ENCODE measurements at regions not wholly inside any gene's neighbourhood (a gene's known extent, or its start where the extent isn't known, plus 50 kb on each side); places are given as distances from the start of the nearest gene placed in this dataset.

DNA sequence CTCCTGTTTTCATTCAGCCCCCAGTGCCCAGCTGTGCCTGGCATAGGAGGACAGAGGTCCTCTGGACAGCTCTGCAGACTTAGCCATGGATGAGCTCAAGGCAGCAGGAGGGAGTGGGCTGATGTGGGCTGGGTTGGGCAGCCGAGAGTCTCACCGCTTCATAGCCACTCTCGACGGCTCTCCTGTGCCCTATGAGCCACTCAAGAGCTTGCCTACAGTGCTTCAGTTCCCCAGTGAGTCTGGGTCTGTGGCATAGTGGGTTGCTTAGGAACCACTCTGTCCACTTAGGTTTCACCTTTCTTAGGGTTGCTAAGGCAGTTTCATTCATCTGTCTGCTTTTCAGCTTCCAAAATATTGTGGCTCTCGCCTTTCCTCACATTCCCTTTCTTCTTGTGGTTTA is 296.8 kb downstream of the ICE1 start:
- no peak for DNase-seq (ENCODE audit: extremely low read depth, low read depth)

DNA sequence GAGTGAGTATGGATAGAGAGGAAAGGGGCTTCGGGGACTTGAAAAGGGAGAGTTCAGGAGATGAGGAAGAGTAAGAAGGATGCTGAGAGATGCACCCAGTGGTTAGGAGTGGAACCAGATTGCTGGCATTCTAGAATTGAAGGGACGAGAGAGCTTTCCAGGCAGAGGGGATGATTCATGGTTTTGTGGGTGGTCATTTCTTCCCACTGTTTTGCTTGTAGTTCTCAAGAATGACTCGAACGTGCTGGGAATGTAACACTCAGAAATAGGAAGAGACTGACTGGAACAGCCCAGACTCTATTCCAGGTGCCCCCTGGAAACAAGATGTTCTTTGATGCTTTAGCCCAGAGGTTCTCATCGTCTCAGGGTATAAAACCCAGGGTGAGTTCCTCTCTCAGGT is 294.2 kb downstream of the ICE1 start:
- DNase-seq (ENCODE audit: extremely low read depth, low read depth), result no peak

DNA sequence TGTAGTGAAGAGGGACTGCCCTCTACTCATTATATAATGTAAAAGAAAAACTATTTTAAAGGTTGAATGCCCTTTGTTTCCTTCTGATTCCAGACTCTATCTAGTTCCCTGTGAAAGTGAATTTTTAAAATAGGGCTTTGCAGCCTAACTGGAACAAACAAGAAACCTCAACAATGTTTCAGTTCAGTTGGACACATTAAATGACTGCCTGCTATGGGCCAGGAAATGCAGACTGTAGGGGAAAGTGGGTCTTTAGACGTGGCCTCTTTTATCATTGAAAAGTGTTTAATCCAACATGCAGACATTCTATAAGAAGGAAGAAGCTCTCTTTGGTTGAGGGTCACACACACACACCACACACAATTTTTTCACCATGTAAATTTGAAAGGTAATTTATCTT is 289.1 kb downstream of the ICE1 start:
- no peak for DNase-seq (ENCODE audit: extremely low read depth, low read depth)

DNA sequence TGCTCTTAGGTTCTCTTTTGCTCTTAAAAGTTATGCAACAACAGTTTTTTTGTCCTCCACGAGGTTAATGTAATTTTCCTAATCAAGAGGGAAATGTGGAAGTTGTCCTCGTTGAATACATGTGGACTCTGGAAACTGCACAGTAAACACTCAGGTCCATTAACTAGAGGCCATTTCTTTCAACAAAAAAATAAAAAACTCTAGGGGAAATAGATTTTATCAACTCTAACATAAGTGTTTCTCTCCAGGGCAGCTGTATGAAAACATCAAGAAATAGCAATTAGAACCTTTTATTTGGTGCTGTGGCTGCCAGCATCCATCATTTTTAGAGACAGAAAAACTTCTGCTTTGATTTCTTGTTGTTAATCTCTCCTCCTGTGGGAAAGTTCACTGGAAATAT is 288.6 kb downstream of the ICE1 start:
- no peak for DNase-seq (ENCODE audit: extremely low read depth, low read depth)

DNA sequence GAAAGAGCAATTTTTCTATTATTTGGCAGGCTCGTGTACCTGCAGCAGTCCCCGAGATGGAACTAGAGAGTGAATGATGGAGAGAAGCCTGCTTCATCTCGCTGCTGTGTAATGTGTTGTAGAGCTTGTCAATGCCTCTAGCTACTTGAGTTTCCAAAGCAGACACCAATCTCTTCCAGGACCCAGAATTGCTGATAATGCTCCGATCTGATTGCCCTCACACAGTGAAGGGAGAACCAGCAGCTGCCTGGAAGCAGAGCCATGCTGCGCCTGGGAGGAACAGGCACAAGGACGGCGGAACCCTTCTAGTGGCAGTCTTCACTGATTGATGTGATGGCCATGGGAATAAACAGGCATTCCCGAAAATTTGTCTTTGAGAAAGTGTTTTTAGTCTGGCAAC is 288.0 kb downstream of the ICE1 start:
- DNase-seq (ENCODE audit: extremely low read depth, low read depth), result no peak

DNA sequence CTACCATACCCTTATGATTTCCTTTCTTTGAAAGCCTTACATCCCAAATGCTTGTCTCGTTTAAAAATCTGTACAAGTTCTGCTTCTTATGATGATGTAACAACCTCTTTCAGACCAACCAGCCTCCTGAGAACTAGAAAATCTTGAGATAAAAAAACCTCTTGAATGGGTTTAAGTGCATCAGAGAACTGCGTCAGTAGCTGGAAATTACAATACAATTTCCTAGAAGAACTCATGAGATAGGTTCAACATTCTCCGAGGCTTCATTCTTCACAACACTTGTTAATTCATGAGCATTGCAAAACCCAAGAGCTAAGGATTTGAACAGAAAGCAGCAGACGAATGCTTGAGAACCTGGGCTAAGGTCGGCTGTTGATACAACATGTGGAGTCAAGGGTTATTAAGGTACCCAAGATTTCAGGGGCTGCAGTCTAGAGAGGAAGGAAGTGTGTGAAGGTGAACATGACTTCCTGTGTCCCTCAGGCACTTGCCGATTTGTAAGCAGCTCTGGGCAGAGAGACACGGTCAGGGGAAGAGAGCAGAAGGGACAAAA is 286.0 kb downstream of the ICE1 start:
- DNase-seq (ENCODE audit: extremely low read depth, low read depth), result no peak

DNA sequence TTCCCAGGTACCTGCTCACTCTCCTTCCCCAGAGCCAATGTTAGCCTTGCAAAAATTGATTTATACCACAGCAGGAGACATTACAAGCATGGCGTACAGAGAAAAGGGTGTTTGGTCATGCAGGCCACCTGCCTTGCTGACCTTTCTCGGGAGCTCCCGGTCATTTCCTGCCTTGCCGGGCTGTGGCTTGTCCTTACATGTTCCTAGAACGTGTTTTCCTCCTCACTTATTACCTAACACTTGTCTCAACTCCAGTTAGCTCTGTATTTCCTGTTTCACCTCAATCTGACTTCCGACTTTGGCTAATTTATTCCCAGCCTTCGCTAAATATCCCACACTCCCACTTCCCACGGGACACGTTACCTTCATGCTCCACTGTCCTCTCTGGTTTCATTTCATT is 282.5 kb downstream of the ICE1 start:
- DNase-seq (ENCODE audit: extremely low read depth, low read depth), result no peak

DNA sequence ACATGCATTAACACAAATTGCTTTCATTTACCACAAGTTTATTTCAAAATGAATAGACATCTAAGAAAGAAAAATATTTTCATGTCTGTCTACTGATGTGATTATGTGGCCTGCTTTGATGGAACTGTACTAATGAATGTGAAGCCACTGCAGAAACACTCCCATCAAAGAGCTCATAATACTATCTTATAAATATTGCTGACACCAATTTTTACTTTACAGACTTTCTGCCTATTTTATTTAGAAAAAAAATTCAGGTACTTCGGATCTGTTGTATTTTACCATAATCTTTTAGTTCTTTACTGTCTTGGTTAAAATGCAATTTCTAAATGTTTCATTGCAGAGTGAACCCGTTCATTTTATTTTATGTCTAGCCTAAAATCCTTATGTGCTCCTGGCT is 281.9 kb downstream of the ICE1 start:
- no peak for DNase-seq (ENCODE audit: extremely low read depth, low read depth)

DNA sequence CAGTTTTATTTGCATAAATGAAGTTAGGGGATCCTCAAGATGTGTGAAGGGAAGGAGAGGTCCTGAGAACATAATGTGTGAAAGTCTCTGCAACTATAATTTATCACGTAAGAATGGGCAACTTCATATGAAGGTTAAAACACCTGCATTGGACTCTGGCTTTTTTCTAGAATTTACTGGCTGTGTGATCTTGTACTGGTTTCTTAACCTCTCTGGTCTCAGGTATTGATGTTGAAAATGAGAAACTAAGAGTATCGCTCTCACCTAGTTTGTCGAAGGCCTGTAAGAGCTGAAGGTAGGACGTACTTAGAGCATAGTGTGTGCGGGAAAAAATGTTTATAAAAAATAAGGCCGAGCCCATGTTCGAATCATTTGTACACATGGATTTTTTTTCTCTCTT is 280.5 kb downstream of the ICE1 start:
- DNase-seq (ENCODE audit: extremely low read depth, low read depth), result no peak

DNA sequence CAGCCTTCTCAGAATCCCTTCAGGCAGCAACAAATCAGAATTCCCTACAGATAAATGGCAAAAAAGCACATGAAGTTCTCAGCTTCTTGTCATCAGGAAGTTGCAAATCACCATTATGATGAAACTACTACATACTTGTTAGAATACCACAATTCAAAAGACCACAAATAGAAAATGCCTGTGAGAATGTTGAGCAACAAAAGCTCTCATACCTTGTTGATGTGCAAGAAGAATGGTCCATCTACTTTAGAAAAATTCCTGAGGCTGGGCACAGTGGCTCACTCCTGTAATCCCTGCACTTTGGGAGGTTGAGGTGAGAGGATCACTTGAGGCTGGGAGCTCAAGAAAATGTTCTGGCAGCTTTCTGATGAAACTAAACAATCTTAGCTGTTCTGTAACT is 278.1 kb downstream of the ICE1 start:
- DNase-seq (ENCODE audit: extremely low read depth, low read depth), result no peak

DNA sequence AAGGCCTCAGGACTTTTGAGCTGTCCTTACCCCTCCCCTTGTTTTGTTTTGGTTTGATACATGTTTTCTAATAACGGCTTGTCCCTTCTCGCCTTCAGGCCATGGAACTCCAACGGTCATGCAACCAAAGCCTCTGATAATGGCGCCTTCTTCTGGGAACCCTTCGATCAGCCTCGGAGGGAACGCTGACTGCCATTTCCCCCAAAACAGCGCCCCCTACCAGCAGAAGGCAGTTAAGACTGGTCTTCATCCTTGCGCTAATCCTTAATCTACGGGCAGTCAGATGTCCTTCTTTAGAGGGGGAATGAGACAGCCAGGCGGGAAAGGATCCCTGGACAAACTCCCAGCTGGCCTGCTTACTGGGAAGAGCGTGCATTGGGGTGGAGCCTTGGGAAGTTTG is 276.6 kb downstream of the ICE1 start:
- DNase-seq (ENCODE audit: extremely low read depth, low read depth), result no peak

DNA sequence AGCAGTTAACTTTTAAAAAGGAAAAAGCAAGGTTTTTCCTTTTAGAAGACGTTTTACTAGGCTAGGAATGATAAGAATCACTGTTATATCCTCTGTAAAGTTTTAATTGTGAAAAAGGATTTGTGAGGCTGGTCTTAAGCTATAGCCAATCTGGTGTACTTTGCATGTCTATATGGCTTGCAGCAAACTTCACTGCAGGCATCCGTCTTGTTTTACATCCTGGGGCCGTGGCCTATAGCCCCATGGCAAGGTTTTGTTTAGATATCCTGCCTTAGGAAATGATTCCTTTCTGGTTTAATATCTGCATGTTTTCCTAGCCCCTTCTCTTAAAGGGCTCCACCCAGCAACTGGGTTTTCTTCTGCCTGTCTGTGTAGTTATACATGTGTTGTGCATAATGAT is 272.8 kb downstream of the ICE1 start:
- no peak for DNase-seq (ENCODE audit: extremely low read depth, low read depth)

DNA sequence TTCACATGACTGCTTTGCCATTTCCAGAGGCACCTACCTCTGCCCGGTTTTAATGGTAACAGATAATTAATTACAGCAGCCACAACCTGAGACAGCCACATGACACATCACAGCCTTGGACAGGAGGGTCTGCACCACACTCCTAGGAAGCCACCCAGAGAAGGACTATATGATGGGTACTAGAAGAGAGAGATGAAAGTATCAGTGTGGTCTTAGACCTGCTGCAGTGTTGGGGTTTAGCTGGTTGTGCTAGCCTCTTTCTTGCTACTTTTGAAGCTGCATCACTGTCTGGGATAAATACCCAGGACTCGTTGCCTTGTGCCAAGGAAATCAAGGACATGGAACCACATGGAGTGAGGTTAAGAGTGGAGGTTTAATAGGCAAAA is 266.4 kb downstream of the ICE1 start:
- DNase-seq (ENCODE audit: extremely low read depth, low read depth), result no peak

DNA sequence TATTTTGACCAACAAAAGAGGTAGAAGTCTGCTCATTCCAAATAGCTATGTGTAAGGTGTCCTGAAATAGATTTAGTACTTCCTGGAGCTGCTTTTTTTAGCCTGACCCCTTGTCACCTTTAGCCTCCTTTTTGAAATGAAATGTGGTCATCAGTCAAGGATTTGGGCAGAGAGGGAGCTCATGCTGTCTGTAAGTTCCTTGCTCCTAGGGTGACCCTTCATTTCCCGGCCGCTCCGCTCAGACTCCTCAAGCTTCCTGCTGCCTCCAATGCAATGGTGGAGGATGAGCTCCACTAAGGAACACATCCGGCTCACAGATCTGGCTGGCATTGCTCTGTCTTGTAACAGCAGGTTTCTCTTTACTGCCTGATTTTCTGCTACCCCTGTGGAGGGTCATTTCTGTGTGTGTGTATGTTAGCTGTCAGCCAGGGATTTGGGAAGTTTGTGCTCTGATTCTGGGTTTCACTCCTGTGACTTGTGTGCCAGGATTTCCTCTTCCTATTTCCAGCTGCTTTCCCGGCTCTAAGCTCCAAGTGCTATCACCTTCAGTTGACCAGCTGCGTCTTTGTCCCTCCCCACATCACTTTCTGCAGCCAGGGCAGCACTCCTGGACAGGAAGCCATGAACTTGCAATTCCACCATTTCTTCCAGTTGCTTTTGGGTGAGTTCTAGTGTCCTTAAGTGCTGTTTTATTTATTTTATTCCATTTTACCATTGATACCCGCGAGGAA is 265.9 kb downstream of the ICE1 start:
- no peak for DNase-seq (ENCODE audit: extremely low read depth, low read depth)

DNA sequence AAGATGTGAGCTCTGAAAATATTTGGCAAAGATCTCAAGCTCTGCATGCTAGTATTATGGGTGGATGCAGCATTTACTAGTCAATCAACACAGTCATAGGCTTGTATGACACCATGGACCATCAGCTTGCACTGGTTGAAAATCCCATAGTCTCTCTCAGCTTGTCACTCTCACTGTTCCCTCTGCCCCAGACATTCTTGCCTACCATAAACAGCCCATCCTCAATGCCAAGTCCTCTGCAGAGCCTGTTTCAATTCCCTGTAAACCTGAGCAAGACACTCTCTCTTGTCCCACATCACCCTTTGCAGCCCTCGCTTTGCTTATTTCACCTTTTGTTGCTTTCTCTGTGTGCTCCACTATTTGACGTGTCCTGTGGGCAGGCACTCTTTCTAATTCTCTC is 264.6 kb downstream of the ICE1 start:
- DNase-seq (ENCODE audit: extremely low read depth, low read depth), result no peak

DNA sequence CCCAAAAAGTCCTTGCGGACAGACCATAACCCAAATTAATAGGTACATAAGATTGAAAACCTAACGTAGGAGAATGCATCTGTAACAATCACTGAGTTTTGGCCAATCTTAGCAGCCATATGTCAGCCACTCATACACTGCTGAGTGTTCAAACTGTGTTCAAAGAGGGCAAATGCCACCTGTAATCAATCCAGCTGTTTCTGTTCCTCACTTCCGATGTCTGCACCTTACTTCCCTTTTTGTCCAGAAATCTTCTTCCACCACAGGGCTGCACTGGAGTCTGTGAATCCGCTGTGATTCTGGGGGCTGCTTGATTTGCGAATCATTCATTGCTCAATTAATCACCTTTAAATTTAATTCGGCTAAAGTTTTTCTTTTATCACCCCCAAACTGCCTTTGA is 263.9 kb downstream of the ICE1 start:
- DNase-seq (ENCODE audit: extremely low read depth, low read depth), result no peak

DNA sequence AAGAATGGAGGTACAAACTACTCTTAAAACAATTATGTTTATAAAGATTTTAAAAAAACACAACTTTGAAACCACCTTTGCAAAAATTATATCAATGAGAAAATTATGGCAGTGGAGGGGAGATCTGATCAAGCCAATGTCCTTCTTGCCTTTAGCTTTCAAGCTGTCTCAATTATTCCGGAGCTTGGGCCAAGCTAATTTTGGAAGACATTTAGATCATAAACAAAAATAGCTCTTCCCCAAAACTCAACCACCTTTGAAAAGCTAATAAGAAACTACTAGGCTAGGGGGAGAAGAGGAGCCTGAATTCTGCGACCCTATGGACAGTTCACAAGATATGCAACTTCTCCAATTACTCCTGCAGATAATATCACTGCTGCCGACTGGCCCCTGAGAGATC is 263.3 kb downstream of the ICE1 start:
- no peak for DNase-seq (ENCODE audit: extremely low read depth, low read depth)

DNA sequence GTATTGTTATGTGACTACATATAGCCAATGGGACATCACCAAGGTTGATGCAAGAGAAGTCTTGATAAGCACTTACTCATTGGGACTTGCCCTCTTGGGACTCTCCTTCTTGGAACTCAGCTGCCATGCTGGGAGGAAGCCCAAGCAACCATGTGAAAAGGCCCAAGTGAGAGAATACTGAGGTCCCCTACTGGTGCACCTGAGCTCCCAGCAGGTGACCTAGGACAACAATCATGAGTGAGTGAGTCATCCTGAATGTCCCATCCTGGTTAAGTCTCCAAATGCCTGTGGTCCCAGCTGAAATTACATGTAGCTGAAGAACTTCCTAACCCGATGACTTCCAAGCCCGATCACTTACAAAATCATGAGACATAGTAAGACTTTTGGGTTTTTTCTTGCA is 260.7 kb downstream of the ICE1 start:
- DNase-seq (ENCODE audit: extremely low read depth, low read depth), result no peak

DNA sequence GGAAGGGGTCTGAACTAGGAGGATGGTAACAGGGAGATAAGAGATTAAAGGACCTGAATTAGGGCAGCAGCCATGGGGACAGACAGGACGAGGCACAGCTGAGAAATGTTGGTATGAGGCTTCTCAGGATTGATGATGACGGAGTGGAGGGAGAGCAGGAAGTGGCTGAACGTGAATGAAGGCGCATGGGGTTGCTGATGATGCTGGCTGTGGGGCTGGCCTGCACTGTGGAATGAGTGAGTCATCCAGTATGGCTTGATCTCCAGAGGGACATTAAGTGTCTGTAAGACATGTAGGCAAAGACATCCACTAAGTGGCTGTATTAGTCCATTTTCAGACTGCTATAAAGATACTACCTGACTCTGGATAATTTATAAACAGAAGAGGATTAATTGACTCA is 256.4 kb downstream of the ICE1 start:
- DNase-seq (ENCODE audit: extremely low read depth, low read depth), result no peak

DNA sequence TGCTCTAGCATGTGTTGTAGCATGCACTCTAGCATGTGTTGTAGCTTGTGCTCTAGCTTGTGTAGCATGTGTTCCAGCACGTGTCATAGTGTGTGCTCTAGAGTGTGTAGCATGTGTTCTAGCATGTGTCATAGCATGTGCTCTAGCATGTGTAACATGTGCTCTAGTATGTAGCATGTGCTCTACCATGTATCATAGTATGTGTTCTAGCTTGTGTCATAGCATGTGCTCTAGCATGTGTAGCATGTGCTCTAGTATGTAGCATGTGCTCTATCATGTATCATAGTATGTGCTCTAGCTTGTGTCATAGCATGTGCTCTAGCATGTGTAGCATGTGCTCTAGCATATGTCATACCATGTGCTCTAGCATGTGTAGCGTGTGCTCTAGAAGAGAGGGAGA is 255.3 kb downstream of the ICE1 start:
- DNase-seq (ENCODE audit: extremely low read depth, low read depth), result no peak

DNA sequence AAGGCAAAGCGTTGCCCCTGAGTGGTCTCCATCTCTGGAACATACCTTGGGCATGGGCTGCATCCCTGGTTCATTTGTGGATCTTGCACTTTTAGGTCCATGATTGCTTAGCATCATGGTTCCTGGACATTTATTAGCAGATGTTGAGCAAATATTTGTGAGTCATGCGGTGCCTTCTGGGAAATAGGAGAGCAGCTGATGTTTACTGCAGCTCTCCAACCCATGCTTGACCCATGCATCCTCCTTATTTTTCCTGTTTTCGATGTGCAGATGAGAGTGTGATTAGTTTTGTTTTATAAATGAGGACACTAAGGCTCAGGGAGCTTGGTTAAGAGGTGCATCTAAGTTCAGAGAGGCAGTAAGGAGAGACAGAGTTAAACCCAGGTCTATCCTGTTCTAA is 253.7 kb downstream of the ICE1 start:
- DNase-seq (ENCODE audit: extremely low read depth, low read depth), result no peak

DNA sequence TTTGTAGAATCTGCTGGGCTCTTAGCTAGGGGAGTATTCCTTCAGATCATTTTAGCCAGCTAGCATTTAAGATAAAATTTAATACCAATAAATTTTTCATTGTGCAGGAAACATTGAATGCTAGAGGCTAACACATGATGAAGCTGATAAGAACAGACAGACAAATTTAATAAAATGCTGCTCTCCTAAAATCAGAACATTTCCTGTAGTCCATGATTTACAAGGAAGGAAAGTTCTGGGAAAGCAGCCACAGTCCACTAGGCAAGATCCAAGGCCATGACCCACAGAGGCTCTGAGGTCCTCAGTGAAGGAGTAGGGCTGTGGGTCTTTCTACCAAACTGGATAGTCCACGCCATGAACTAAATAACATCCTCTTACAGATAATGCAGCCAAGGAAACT is 253.0 kb downstream of the ICE1 start:
- no peak for DNase-seq (ENCODE audit: extremely low read depth, low read depth)

DNA sequence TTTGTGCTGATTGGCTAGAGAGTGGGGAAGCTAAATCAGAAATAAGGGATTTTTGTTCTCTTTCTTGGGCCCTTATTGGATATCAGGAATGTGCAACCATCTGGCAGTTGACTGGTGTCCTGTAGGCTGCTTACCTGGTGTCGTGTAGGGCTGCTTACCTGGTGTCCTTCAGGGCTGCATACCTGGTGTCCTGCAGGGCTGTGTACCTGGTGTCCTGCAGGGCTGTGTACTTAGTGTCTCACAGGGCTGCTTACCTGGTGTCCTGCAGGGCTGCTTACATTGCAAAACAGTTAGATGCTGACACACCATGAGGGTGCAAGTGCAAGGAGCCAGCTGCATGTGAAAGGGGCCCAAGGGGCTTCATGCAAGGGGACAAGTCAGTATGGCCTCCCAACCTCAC is 249.3 kb downstream of the ICE1 start:
- no peak for DNase-seq (ENCODE audit: extremely low read depth, low read depth)
